ENCODE measurements at regions not wholly inside any gene's neighbourhood (a gene's known extent, or its start where the extent isn't known, plus 50 kb on each side); places are given as distances from the start of the nearest gene placed in this dataset.

GRCh38 chr5:139742173-139742903 lies 53.3 kb upstream of the PSD2 start:
- TF ChIP-seq CTCF (IDR thresholded peaks at IDR 0.05) (no peak), POLR2A (IDR thresholded peaks at IDR 0.05) (no peak)

All from Peyer's patch (tissue), 4 donors.